H1 (cell line): ENCODE measurements at regions not wholly inside any gene's neighbourhood (a gene's known extent, or its start where the extent isn't known, plus 50 kb on each side); places are given as distances from the start of the nearest gene placed in this dataset.

Experiments
- CTBP2 ChIP-seq: IDR thresholded peaks from 2 replicates; pipeline ENCODE4 v1.7.0; 2011; ENCODE audit warnings: borderline replicate concordance, mild to moderate bottlenecking, moderate library complexity, mixed read lengths, low read length; ENCODE audit not compliant: insufficient read depth, insufficient read length
- E2F6 ChIP-seq: IDR thresholded peaks from 2 replicates; pipeline ENCODE4 v1.6.1; 2012; ENCODE audit warnings: inconsistent platforms
- NANOG ChIP-seq: IDR thresholded peaks from 2 replicates; pipeline ENCODE4 v1.6.1; 2011; ENCODE audit warnings: low read length, low read depth, mild to moderate bottlenecking, inconsistent platforms; ENCODE audit not compliant: insufficient read depth, poor library complexity, severe bottlenecking
- PHF8 ChIP-seq: fragments of 200-600 bp; sonication (generic); conservative IDR thresholded peaks from 2 replicates; pipeline ENCODE4 v1.7.1; 2012; ENCODE audit warnings: low read depth, mild to moderate bottlenecking, inconsistent platforms, low read length, moderate library complexity
- RAD21 ChIP-seq, 2 experiments: IDR thresholded peaks in 1 of 2; conservative IDR thresholded peaks in 1 of 2; 2 replicates each; pipeline ENCODE4 v1.6.1; 2011; ENCODE audit warnings: low read depth in 2 of 2, low read length in 2 of 2, improper control_type of control experiment in 1 of 2, inconsistent platforms in 1 of 2, mild to moderate bottlenecking in 1 of 2, moderate library complexity in 1 of 2
- RBBP5 ChIP-seq: IDR thresholded peaks from 2 replicates; pipeline ENCODE4 v1.7.1; 2012; ENCODE audit warnings: low read depth, mild to moderate bottlenecking, inconsistent platforms, low read length, moderate library complexity, borderline replicate concordance
- SP2 ChIP-seq: IDR thresholded peaks from 2 replicates; pipeline ENCODE4 v1.6.1; 2012; ENCODE audit warnings: mild to moderate bottlenecking, low read length, inconsistent platforms

GRCh38 chr21:15135867-15136629 lies 71.2 kb upstream of the NRIP1 start (continued):
- no peak for TF ChIP-seq RAD21 (IDR thresholded peaks at IDR 0.05 in 1 of 2, conservative IDR thresholded peaks at IDR 0.05 in 1 of 2; ENCODE audit: low read depth in 2 of 2, low read length in 2 of 2)
- TF ChIP-seq PHF8, result no peak
- TF ChIP-seq SP2, result no peak
- TF ChIP-seq NANOG, result no peak
- TF ChIP-seq CTBP2, result no peak
- no peak for TF ChIP-seq RBBP5
- no peak for TF ChIP-seq E2F6
